ENCODE measurements at regions not wholly inside any gene's neighbourhood (a gene's known extent, or its start where the extent isn't known, plus 50 kb on each side); places are given as distances from the start of the nearest gene placed in this dataset.
A peak's percentile ranks its signal among the peaks of the same experiment; 100 is the strongest.

DNA sequence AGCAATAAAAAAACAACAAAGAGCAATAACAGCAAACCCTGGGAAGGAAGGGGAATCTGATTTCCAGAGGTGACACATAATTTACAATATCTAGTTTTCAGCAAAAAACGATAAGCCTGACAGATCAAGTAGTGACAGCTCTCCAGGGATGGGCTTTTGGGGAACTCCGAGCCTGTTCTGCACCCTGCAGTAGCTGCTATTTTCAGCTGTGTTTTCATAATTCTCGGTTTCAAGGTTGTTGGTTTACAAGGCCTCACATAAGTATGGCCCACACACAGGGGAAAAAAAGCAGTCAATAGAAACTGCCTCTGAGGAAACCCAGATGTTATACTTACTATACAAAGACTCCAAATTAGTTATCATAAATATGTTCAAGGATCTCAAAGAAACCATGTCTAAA, 67.7 kb upstream of the CTLA4 start:
- ChIA-PET POLR2A (no interaction called here), CTCF (interaction anchor here (0.9 to 6.5 kb wide), 6 partner anchors 9 to 315 kb away, joined by 3 to 44 read pairs (median 6); no protein-coding TSS in a partner anchor)
- TF ChIP-seq, protein P1, sequence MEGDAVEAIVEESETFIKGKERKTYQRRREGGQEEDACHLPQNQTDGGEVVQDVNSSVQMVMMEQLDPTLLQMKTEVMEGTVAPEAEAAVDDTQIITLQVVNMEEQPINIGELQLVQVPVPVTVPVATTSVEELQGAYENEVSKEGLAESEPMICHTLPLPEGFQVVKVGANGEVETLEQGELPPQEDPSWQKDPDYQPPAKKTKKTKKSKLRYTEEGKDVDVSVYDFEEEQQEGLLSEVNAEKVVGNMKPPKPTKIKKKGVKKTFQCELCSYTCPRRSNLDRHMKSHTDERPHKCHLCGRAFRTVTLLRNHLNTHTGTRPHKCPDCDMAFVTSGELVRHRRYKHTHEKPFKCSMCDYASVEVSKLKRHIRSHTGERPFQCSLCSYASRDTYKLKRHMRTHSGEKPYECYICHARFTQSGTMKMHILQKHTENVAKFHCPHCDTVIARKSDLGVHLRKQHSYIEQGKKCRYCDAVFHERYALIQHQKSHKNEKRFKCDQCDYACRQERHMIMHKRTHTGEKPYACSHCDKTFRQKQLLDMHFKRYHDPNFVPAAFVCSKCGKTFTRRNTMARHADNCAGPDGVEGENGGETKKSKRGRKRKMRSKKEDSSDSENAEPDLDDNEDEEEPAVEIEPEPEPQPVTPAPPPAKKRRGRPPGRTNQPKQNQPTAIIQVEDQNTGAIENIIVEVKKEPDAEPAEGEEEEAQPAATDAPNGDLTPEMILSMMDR (IDR thresholded peaks at IDR 0.05; ENCODE audit: control extremely low read depth, extremely low read depth, low read depth, missing control alignments): no peak
- peak; percentile 55 for DNase-seq (ENCODE audit: extremely low spot score)

DNA sequence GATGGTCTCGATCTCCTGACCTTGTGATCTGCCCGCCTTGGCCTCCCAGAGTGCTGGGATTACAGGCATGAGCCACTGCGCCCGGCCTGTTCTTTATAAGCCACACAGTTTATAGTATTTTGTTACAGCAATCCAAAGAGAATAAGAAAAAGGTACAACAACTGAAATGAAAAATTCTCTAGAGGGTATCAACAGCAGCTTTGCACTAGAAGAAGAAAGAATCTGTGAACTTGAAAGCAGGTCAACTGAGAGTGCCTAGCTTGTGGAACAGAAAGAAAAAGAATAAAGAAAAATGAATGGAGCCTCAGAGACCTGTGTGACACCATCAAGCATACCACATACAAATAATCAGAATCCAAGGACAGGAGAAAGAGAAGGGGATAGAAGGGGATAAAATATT, 66.8 kb upstream of the CTLA4 start:
- TF ChIP-seq, protein P1 (IDR thresholded peaks at IDR 0.05; ENCODE audit: control extremely low read depth, extremely low read depth, low read depth, missing control alignments): no peak
- ChIA-PET CTCF (interaction anchor here (1.5 to 6.5 kb wide), 3 partner anchors 8 to 15 kb away, joined by 4 to 44 read pairs (median 6); no protein-coding TSS in a partner anchor), POLR2A (no interaction called here)
- DNase-seq (ENCODE audit: extremely low spot score): no peak

DNA sequence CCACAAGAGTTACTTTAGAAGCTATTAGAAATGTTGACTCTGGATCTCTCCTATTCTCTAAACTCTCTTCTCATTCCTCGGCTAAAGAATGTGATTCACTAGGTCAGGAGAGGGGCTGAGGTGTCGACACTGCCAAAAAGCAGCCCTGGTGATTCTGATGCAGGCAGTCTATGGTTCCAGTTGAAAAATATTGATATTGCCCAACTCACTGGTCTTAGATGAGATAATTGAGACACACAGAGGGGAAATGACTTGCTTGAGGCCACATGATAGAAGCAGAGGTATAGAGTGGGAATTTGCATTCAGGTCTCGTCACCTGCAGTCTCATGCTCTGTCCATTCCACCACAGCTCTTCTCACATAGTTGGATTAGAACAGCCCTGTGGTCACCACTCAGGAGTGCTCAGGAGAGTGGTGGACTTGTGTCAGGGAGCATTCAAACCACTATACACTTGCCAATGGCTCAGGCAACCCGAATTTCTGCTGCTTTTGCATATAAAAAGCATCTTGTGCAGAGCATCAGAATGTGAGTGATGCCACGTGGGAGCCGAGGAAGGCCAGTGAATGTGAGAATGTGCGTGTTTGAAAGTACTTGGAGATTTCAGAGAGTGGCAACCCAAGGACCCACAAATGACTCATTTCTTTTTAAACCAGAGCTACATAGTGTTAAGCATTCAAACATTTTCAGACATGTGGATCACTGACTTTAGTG, 65.1 kb upstream of the CTLA4 start:
- POLR2A ChIA-PET: no interaction called here
- no peak for DNase-seq (ENCODE audit: extremely low spot score)
- TF ChIP-seq, protein P1 (IDR thresholded peaks at IDR 0.05; ENCODE audit: control extremely low read depth, extremely low read depth, low read depth, missing control alignments): no peak
- CTCF ChIA-PET: interaction anchor here (0.9 to 6.5 kb wide), 5 partner anchors 13 to 349 kb away, joined by 3 to 44 read pairs (median 4); no protein-coding TSS in a partner anchor

DNA sequence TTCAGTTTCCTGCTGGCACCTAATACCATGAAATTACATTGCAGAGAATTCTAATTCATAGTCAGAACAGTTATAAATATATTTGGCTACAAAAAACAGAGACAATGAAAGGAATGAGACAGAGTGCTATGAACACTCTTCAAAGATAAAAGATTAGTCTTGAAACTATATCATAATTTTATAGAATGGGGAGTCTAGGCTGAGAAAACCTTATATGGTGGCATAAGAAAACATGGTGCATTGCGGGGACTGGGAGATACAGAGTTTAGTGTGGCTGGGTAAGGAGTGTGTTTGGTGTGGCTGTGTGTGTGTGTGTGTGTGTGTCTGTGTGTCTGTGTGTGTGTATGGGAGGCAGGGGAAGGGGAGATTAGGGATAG, 64.5 kb upstream of the CTLA4 start:
- CTCF ChIA-PET: interaction anchor here (1.0 to 6.5 kb wide), 4 partner anchors 12 to 349 kb away, joined by 3 to 44 read pairs (median 4); no protein-coding TSS in a partner anchor

DNA sequence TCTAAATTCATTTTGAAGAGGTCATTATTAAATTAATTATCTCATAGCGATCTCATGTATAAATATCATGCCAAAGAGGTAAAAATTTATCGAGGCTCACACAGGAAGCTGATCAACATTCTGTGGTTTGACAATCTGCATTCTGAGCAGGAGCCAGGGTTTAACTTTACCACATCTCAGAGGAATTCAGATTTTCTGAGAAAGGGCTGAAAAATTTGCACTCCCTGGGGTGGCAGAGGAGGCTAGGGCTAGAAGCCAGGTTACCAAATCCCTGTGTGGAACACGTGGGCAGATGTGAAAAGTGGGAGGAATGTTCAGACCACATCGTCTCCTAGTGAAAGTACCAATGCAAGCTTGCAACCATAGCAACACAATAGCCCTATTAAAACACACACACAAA, 63.5 kb upstream of the CTLA4 start:
- TF ChIP-seq, protein P1 (IDR thresholded peaks at IDR 0.05; ENCODE audit: control extremely low read depth, extremely low read depth, low read depth, missing control alignments): no peak
- ChIA-PET CTCF (interaction anchor here (1.2 to 3.7 kb wide), 3 partner anchors 12 to 350 kb away, joined by 4 to 38 read pairs (median 4); no protein-coding TSS in a partner anchor), POLR2A (no interaction called here)
- DNase-seq (ENCODE audit: extremely low spot score): no peak

More for the DNA sequence above, 64.5 kb upstream of the CTLA4 start:
- POLR2A ChIA-PET: no interaction called here
- DNase-seq (ENCODE audit: extremely low spot score): no peak
- TF ChIP-seq, protein P1 (IDR thresholded peaks at IDR 0.05; ENCODE audit: control extremely low read depth, extremely low read depth, low read depth, missing control alignments): no peak

DNA sequence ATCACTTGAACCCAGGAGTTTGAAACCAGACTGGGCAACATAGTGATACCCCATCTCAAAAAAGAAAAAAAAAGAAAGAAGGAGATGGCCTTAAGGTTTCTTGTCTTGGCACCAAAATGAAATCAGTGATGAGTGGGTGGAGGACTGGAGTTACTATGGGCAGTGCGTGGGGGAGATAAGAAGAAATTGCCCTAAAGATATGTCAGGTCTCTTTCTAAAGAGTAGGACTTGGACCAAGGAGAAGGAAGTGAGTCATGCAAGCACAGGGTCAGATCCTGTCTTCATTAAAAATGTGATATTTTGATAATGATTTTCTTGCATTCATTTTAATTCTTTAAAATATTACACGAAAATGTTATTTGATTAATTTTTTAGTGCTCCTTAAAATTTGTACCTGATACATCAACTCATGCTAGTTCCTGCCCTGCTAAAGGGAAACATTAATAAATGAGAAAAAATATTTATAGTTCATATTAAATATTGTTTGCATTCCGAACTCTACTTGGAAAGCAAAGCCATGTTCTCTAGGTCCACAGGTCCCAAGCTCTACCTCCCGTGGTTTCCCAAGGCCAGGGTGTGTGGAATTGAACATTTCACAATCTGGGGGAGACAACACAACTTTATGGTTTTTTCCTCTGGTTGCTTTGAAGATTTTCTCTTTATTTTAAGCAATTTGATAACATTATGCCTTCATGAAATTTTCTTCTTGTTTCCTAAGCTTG, 62.6 kb upstream of the CTLA4 start:
- ChIA-PET POLR2A (no interaction called here), CTCF (interaction anchor here (1.5 to 3.7 kb wide), 3 partner anchors 9 to 22 kb away, joined by 4 to 38 read pairs (median 5); no protein-coding TSS in a partner anchor)
- DNase-seq (ENCODE audit: extremely low spot score): no peak
- TF ChIP-seq, protein P1 (IDR thresholded peaks at IDR 0.05; ENCODE audit: control extremely low read depth, extremely low read depth, low read depth, missing control alignments): no peak
